ENCODE measurements at regions not wholly inside any gene's neighbourhood (a gene's known extent, or its start where the extent isn't known, plus 50 kb on each side); places are given as distances from the start of the nearest gene placed in this dataset.

- no peak overlapping the region for H2BK12ac ChIP-seq (ENCODE audit: low read length in 2 of 2)
- no peaks in the 10 kb centered on the region for H3K79me1 ChIP-seq (replicated peaks; ENCODE audit: low read length, poor library complexity, severe bottlenecking)
- H3K18ac ChIP-seq (ENCODE audit: low read depth in 1 of 2, low read length in 2 of 2) = no peak overlapping the region
- peaks cover 29% of the 10 kb centered on the region for H3K9me3 ChIP-seq (ENCODE audit: control insufficient read depth, low read length)
- 100% methylated on average over 1 of the region's 1 CpG for WGBS
- no peak overlapping the region for H3K4ac ChIP-seq (ENCODE audit: low read depth in 1 of 2, low read length in 2 of 2)
- H3K4me3 ChIP-seq (ENCODE audit: insufficient read depth in 1 of 2, low read depth in 1 of 2, low read length in 2 of 2) = no peak overlapping the region
- H4K91ac ChIP-seq (ENCODE audit: low read length) = no peak overlapping the region
- H3K27ac ChIP-seq (ENCODE audit: low read length, poor library complexity, severe bottlenecking) = no peak overlapping the region
- H3K14ac ChIP-seq (ENCODE audit: low read length in 2 of 2) = no peak overlapping the region
- H2BK5ac ChIP-seq (ENCODE audit: low read depth, low read length, poor library complexity, severe bottlenecking) = no peak overlapping the region
- no peaks in the 10 kb centered on the region for H3K4me1 ChIP-seq (ENCODE audit: control insufficient read depth, insufficient read depth, low read depth, low read length)
- H2BK15ac ChIP-seq (ENCODE audit: low read depth, poor library complexity, severe bottlenecking) = no peak overlapping the region
- H3K27me3 ChIP-seq (ENCODE audit: control insufficient read depth in 1 of 2, insufficient read depth in 1 of 2, low read length in 2 of 2) = no peaks in the 10 kb centered on the region
- no peak overlapping the region for H2BK120ac ChIP-seq (ENCODE audit: low read depth, low read length)
- no peaks in the 10 kb centered on the region for H3K36me3 ChIP-seq (ENCODE audit: control insufficient read depth in 1 of 2, insufficient read depth in 2 of 2, low read depth in 1 of 2, low read length in 2 of 2)
- H3K4me2 ChIP-seq (ENCODE audit: low read length, poor library complexity, severe bottlenecking) = no peak overlapping the region
- no peak for DNase-seq
- no peak overlapping the region for H2AK5ac ChIP-seq (ENCODE audit: low read length, severe bottlenecking)
- no peak overlapping the region for H3K23ac ChIP-seq (ENCODE audit: low read length in 2 of 2)
- no peak overlapping the region for H4K8ac ChIP-seq (ENCODE audit: low read length)
- no peak overlapping the region for H2AFZ ChIP-seq (ENCODE audit: low read depth, low read length)
- no peak overlapping the region for H3K9ac ChIP-seq (ENCODE audit: low read length)
Measured at GRCh38 chr1:79955966-79956365, 949.4 kb upstream of the ADGRL4 start.

- Histone ChIP-seq H3K23ac (ENCODE audit: low read length in 2 of 2) (no peak overlapping the region), H4K91ac (ENCODE audit: low read length) (no peak overlapping the region), H3K9me3 (ENCODE audit: control insufficient read depth, low read length) (peaks cover 29% of the 10 kb centered on the region), H2BK120ac (ENCODE audit: low read depth, low read length) (no peak overlapping the region), H3K4me2 (ENCODE audit: low read length, poor library complexity, severe bottlenecking) (no peak overlapping the region), H2BK5ac (ENCODE audit: low read depth, low read length, poor library complexity, severe bottlenecking) (no peak overlapping the region), H3K79me1 (replicated peaks; ENCODE audit: low read length, poor library complexity, severe bottlenecking) (no peaks in the 10 kb centered on the region), H3K4me1 (ENCODE audit: control insufficient read depth, insufficient read depth, low read depth, low read length) (no peaks in the 10 kb centered on the region), H3K9ac (ENCODE audit: low read length) (no peak overlapping the region), H2BK15ac (ENCODE audit: low read depth, poor library complexity, severe bottlenecking) (no peak overlapping the region), H4K8ac (ENCODE audit: low read length) (no peak overlapping the region), H3K4me3 (ENCODE audit: insufficient read depth in 1 of 2, low read depth in 1 of 2, low read length in 2 of 2) (no peak overlapping the region), H3K27ac (ENCODE audit: low read length, poor library complexity, severe bottlenecking) (no peak overlapping the region), H3K27me3 (ENCODE audit: control insufficient read depth in 1 of 2, insufficient read depth in 1 of 2, low read length in 2 of 2) (no peaks in the 10 kb centered on the region), H2AFZ (ENCODE audit: low read depth, low read length) (no peak overlapping the region), H2AK5ac (ENCODE audit: low read length, severe bottlenecking) (no peak overlapping the region), H3K14ac (ENCODE audit: low read length in 2 of 2) (no peak overlapping the region), H3K36me3 (ENCODE audit: control insufficient read depth in 1 of 2, insufficient read depth in 2 of 2, low read depth in 1 of 2, low read length in 2 of 2) (no peaks in the 10 kb centered on the region), H3K18ac (ENCODE audit: low read depth in 1 of 2, low read length in 2 of 2) (no peak overlapping the region), H2BK12ac (ENCODE audit: low read length in 2 of 2) (no peak overlapping the region), H3K4ac (ENCODE audit: low read depth in 1 of 2, low read length in 2 of 2) (no peak overlapping the region)
- no peak for DNase-seq
- 80% methylated on average over 3 of the region's 3 CpGs for WGBS
Measured at GRCh38 chr1:79950511-79950910, 944.0 kb upstream of the ADGRL4 start.

DNA sequence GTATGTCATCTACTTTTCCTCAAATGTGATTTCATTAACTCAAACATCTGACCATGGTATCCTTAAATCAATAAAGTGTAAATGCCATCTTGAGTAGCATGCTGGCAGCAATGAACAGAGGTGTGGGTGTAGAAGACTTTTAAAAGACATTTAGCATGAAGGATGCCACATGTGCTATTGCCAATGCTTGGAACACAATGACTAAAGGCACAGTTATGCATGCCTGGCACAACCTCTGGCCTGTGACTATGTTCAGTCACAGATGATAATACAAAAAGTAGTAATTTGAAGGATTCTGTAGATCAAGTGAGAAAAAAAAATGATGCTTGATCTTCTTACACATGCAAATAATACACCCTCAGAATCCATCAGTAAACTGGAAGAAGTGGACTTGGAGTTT is 938.9 kb upstream of the ADGRL4 start:
- Histone ChIP-seq H3K4ac (ENCODE audit: low read depth in 1 of 2, low read length in 2 of 2) (no peak overlapping the region), H4K91ac (ENCODE audit: low read length) (no peak overlapping the region)

DNA sequence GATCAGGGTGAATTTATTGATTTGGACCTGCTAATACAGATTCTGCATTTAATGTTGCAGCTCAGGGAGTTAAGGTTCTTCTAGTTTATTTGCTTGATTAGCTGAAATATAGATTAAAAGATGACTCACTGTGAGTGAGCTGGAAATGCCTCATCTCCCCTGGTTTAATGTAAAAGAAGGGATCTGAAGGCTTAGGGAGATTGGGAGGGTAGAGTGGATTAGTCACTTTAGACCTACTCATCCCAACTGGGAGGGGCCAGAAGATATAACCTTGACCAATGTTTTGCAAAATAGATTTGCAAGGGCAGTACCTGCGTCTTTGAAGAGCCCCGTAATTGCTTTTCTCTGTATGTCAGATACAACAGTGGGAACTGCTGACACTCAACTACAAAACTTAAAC is 922.8 kb upstream of the ADGRL4 start:
- Histone ChIP-seq H3K4me2 (ENCODE audit: low read length, poor library complexity, severe bottlenecking) (no peak overlapping the region), H3K4ac (ENCODE audit: low read depth in 1 of 2, low read length in 2 of 2) (no peak overlapping the region), H2AK5ac (ENCODE audit: low read length, severe bottlenecking) (no peak overlapping the region), H3K9ac (ENCODE audit: low read length) (no peak overlapping the region), H3K18ac (ENCODE audit: low read depth in 1 of 2, low read length in 2 of 2) (no peak overlapping the region), H2BK5ac (ENCODE audit: low read depth, low read length, poor library complexity, severe bottlenecking) (no peak overlapping the region), H3K27me3 (ENCODE audit: control insufficient read depth in 1 of 2, insufficient read depth in 1 of 2, low read length in 2 of 2) (no peaks in the 10 kb centered on the region), H3K4me1 (ENCODE audit: control insufficient read depth, insufficient read depth, low read depth, low read length) (no peaks in the 10 kb centered on the region), H3K9me3 (ENCODE audit: control insufficient read depth, low read length) (no peaks in the 10 kb centered on the region), H3K4me3 (ENCODE audit: insufficient read depth in 1 of 2, low read depth in 1 of 2, low read length in 2 of 2) (no peak overlapping the region), H3K23ac (ENCODE audit: low read length in 2 of 2) (no peak overlapping the region), H2BK12ac (ENCODE audit: low read length in 2 of 2) (no peak overlapping the region), H3K27ac (ENCODE audit: low read length, poor library complexity, severe bottlenecking) (no peak overlapping the region), H3K14ac (ENCODE audit: low read length in 2 of 2) (no peak overlapping the region), H2BK15ac (ENCODE audit: low read depth, poor library complexity, severe bottlenecking) (no peak overlapping the region), H4K91ac (ENCODE audit: low read length) (no peak overlapping the region), H2BK120ac (ENCODE audit: low read depth, low read length) (no peak overlapping the region), H3K36me3 (ENCODE audit: control insufficient read depth in 1 of 2, insufficient read depth in 2 of 2, low read depth in 1 of 2, low read length in 2 of 2) (no peaks in the 10 kb centered on the region), H4K8ac (ENCODE audit: low read length) (no peak overlapping the region), H2AFZ (ENCODE audit: low read depth, low read length) (no peak overlapping the region), H3K79me1 (replicated peaks; ENCODE audit: low read length, poor library complexity, severe bottlenecking) (no peaks in the 10 kb centered on the region)
- no peak for DNase-seq
- 85% methylated on average over 2 of the region's 2 CpGs for WGBS

More for the DNA sequence above, 938.9 kb upstream of the ADGRL4 start:
- Histone ChIP-seq H3K9me3 (ENCODE audit: control insufficient read depth, low read length) (peaks cover 4% of the 10 kb centered on the region), H2BK15ac (ENCODE audit: low read depth, poor library complexity, severe bottlenecking) (no peak overlapping the region), H3K4me1 (ENCODE audit: control insufficient read depth, insufficient read depth, low read depth, low read length) (no peaks in the 10 kb centered on the region), H2BK5ac (ENCODE audit: low read depth, low read length, poor library complexity, severe bottlenecking) (no peak overlapping the region), H2BK12ac (ENCODE audit: low read length in 2 of 2) (no peak overlapping the region), H3K9ac (ENCODE audit: low read length) (no peak overlapping the region), H4K8ac (ENCODE audit: low read length) (no peak overlapping the region), H3K27ac (ENCODE audit: low read length, poor library complexity, severe bottlenecking) (no peak overlapping the region), H3K36me3 (ENCODE audit: control insufficient read depth in 1 of 2, insufficient read depth in 2 of 2, low read depth in 1 of 2, low read length in 2 of 2) (no peaks in the 10 kb centered on the region), H3K4me2 (ENCODE audit: low read length, poor library complexity, severe bottlenecking) (no peak overlapping the region), H2AFZ (ENCODE audit: low read depth, low read length) (no peak overlapping the region), H3K18ac (ENCODE audit: low read depth in 1 of 2, low read length in 2 of 2) (no peak overlapping the region), H3K14ac (ENCODE audit: low read length in 2 of 2) (no peak overlapping the region), H3K4me3 (ENCODE audit: insufficient read depth in 1 of 2, low read depth in 1 of 2, low read length in 2 of 2) (no peak overlapping the region), H2BK120ac (ENCODE audit: low read depth, low read length) (no peak overlapping the region), H3K27me3 (ENCODE audit: control insufficient read depth in 1 of 2, insufficient read depth in 1 of 2, low read length in 2 of 2) (no peaks in the 10 kb centered on the region), H3K23ac (ENCODE audit: low read length in 2 of 2) (no peak overlapping the region), H3K79me1 (replicated peaks; ENCODE audit: low read length, poor library complexity, severe bottlenecking) (no peaks in the 10 kb centered on the region), H2AK5ac (ENCODE audit: low read length, severe bottlenecking) (no peak overlapping the region)
- DNase-seq = no peak

Data from mesenchymal stem cell (in vitro differentiated cells and primary cell).